Keratinocyte (primary cell): ENCODE measurements at regions not wholly inside any gene's neighbourhood (a gene's known extent, or its start where the extent isn't known, plus 50 kb on each side); places are given as distances from the start of the nearest gene placed in this dataset.
"Not testable (repeated sequence)": the region's sequence is repeated elsewhere in the genome, so short reads cannot be mapped to it uniquely, and the experiment has no call there.

Source experiments
- DNase-seq: peaks from one replicate; pipeline ENCODE4 v3.0.0-alpha.2; 2011; ENCODE audit warnings: low read depth, missing footprints, low spot score
- FAIRE-seq: peaks from 2 replicates; lab custom pipeline; 2011; peaks lifted over from hg19 to GRCh38; lab: Jason Lieb, UNC
- H2AFZ ChIP-seq: 2 replicates; pipeline ENCODE4 v1.6.0; 2012; ENCODE audit warnings: low read length, control low read depth, inconsistent platforms; ENCODE audit not compliant: control insufficient read depth
- H3K27ac ChIP-seq: 2 replicates; pipeline ENCODE4 v1.5.1; 2011; ENCODE audit warnings: low read length; ENCODE audit not compliant: control insufficient read depth, insufficient read depth
- H3K27me3 ChIP-seq: 3 replicates; pipeline ENCODE4 v1.6.0; 2011; ENCODE audit warnings: low read length; ENCODE audit not compliant: control insufficient read depth, insufficient read depth; ENCODE audit errors: extremely low read depth
- H3K36me3 ChIP-seq, 2 experiments: 2 replicates in 1 of 2; 3 replicates in 1 of 2; pipeline ENCODE4 v1.5.1; 2011; ENCODE audit warnings: low read length in 2 of 2, mild to moderate bottlenecking in 1 of 2; ENCODE audit not compliant: control insufficient read depth in 2 of 2, insufficient read depth in 2 of 2; ENCODE audit errors: extremely low read depth in 1 of 2
- H3K4me1 ChIP-seq: 3 replicates; pipeline ENCODE4 v1.5.1; 2011; ENCODE audit warnings: low read length; ENCODE audit not compliant: control insufficient read depth, insufficient read depth; ENCODE audit errors: extremely low read depth
- H3K4me2 ChIP-seq: 3 replicates; pipeline ENCODE4 v1.6.0; 2011; ENCODE audit warnings: low read depth, low read length; ENCODE audit not compliant: control insufficient read depth, insufficient read depth; ENCODE audit errors: extremely low read depth
- H3K4me3 ChIP-seq, 3 experiments: fragments of 200-600 bp in 1 of 3; sonication (generic) in 1 of 3; 2 replicates in 2 of 3; 3 replicates in 1 of 3; pipeline ENCODE4 v1.5.1; 2011 to 2016; ENCODE audit warnings: low read length in 3 of 3, mild to moderate bottlenecking in 3 of 3, control low read depth in 2 of 3, inconsistent platforms in 1 of 3, low read depth in 1 of 3, mixed read lengths in 1 of 3, mixed run types in 1 of 3, moderate library complexity in 1 of 3; ENCODE audit not compliant: control insufficient read depth in 2 of 3, insufficient read depth in 2 of 3; ENCODE audit errors: extremely low read depth in 1 of 3
- H3K79me2 ChIP-seq: 2 replicates; pipeline ENCODE4 v1.6.0; 2012; ENCODE audit warnings: low read length; ENCODE audit not compliant: control insufficient read depth, insufficient read depth
- H3K9ac ChIP-seq: 3 replicates; pipeline ENCODE4 v1.6.0; 2011; ENCODE audit warnings: low read length; ENCODE audit not compliant: control insufficient read depth, insufficient read depth; ENCODE audit errors: extremely low read depth
- H3K9me1 ChIP-seq: 3 replicates; pipeline ENCODE4 v1.6.0; 2011; ENCODE audit warnings: low read length; ENCODE audit not compliant: control insufficient read depth, insufficient read depth; ENCODE audit errors: extremely low read depth
- H3K9me3 ChIP-seq: 2 replicates; pipeline ENCODE4 v1.5.1; 2012; ENCODE audit warnings: low read depth, low read length; ENCODE audit not compliant: control insufficient read depth
- H4K20me1 ChIP-seq: 3 replicates; pipeline ENCODE4 v1.6.0; 2011; ENCODE audit warnings: low read length; ENCODE audit not compliant: control insufficient read depth, insufficient read depth; ENCODE audit errors: extremely low read depth
- EZH2 ChIP-seq: IDR thresholded peaks from one replicate; pipeline ENCODE4 v1.6.1; 2012; ENCODE audit warnings: inconsistent platforms, mild to moderate bottlenecking, low read length, moderate library complexity
- dilution Hi-C: fragments of 300-500 bp; cut with MboI; formaldehyde crosslinking; loops from one replicate; pipeline ENCODE4 v1.7.0; 2020; ENCODE audit warnings: low sequenced_read_pairs; ENCODE audit not compliant: extremely low pct_ligation_motif_present
- TF ChIP-seq, protein P1 (sequence below), 3 experiments: IDR thresholded peaks in 1 of 3; conservative IDR thresholded peaks in 1 of 3; optimal IDR thresholded peaks in 1 of 3; 2 replicates in 2 of 3; 3 replicates in 1 of 3; pipeline versions ENCODE3 to v1.5.1; 2011; ENCODE audit warnings: low read length in 3 of 3, mild to moderate bottlenecking in 3 of 3, moderate library complexity in 2 of 3, control low read depth in 1 of 3, inconsistent platforms in 1 of 3; ENCODE audit not compliant: insufficient read depth in 2 of 3; ENCODE audit errors: extremely low read depth in 1 of 3

GRCh38 chr17:22203208-22203715 lies 510.9 kb downstream of the KCNJ18 start:
- H3K9me3 ChIP-seq: peaks cover 4% of the 10 kb centered on the region
- H4K20me1 ChIP-seq: no peaks in the 10 kb centered on the region
- H3K79me2 ChIP-seq: no peaks in the 10 kb centered on the region
- H3K27me3 ChIP-seq: no peaks in the 10 kb centered on the region
- no peak overlapping the region for H2AFZ ChIP-seq
- dilution Hi-C loops: no loop called here
- no peak overlapping the region for H3K27ac ChIP-seq
- no peak for FAIRE-seq
- H3K4me1 ChIP-seq: no peaks in the 10 kb centered on the region
- no peak for TF ChIP-seq EZH2
- TF ChIP-seq, protein P1, sequence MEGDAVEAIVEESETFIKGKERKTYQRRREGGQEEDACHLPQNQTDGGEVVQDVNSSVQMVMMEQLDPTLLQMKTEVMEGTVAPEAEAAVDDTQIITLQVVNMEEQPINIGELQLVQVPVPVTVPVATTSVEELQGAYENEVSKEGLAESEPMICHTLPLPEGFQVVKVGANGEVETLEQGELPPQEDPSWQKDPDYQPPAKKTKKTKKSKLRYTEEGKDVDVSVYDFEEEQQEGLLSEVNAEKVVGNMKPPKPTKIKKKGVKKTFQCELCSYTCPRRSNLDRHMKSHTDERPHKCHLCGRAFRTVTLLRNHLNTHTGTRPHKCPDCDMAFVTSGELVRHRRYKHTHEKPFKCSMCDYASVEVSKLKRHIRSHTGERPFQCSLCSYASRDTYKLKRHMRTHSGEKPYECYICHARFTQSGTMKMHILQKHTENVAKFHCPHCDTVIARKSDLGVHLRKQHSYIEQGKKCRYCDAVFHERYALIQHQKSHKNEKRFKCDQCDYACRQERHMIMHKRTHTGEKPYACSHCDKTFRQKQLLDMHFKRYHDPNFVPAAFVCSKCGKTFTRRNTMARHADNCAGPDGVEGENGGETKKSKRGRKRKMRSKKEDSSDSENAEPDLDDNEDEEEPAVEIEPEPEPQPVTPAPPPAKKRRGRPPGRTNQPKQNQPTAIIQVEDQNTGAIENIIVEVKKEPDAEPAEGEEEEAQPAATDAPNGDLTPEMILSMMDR (optimal IDR thresholded peaks at IDR 0.05 in 1 of 3, IDR thresholded peaks at IDR 0.05 in 1 of 3, conservative IDR thresholded peaks at IDR 0.05 in 1 of 3; ENCODE audit: extremely low read depth in 1 of 3, insufficient read depth in 2 of 3, low read length in 3 of 3): no peak
- no peak overlapping the region for H3K4me3 ChIP-seq
- no peak overlapping the region for H3K4me2 ChIP-seq
- H3K36me3 ChIP-seq: no peaks in the 10 kb centered on the region
- no peak for DNase-seq
- no peak overlapping the region for H3K9ac ChIP-seq
- H3K9me1 ChIP-seq: no peaks in the 10 kb centered on the region

DNA sequence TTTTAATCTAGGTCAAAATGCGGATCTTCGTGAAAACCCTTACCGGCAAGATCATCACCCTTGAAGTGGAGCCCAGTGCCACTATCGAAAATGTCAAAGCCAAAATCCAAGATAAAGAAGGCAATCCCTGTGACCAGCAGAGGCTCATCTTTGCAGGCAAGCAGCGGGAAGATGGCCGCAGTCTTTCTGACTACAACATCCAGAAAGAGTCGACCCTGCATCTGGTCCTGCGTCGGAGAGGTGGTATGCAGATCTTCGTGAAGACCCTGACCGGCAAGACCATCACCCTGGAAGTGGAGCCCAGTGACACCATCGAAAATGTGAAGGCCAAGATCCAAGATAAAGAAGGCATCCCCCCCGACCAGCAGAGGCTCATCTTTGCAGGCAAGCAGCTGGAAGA lies 511.8 kb downstream of the KCNJ18 start:
- DNase-seq, H2AFZ ChIP-seq, H3K36me3 ChIP-seq, H3K4me2 ChIP-seq, H3K4me3 ChIP-seq, H3K9me3 ChIP-seq, FAIRE-seq, H3K27me3 ChIP-seq, H3K9ac ChIP-seq, H4K20me1 ChIP-seq, H3K4me1 ChIP-seq, dilution Hi-C loops, H3K27ac ChIP-seq, H3K9me1 ChIP-seq, H3K79me2 ChIP-seq: not testable (repeated sequence)

GRCh38 chr17:22210212-22210611 lies 517.9 kb downstream of the KCNJ18 start:
- dilution Hi-C loops, H3K9me3 ChIP-seq, H4K20me1 ChIP-seq, H3K9me1 ChIP-seq, DNase-seq, H2AFZ ChIP-seq, H3K4me1 ChIP-seq, H3K27ac ChIP-seq, H3K27me3 ChIP-seq, H3K79me2 ChIP-seq, H3K4me2 ChIP-seq, H3K4me3 ChIP-seq, H3K9ac ChIP-seq, FAIRE-seq, H3K36me3 ChIP-seq: not testable (repeated sequence)

DNA sequence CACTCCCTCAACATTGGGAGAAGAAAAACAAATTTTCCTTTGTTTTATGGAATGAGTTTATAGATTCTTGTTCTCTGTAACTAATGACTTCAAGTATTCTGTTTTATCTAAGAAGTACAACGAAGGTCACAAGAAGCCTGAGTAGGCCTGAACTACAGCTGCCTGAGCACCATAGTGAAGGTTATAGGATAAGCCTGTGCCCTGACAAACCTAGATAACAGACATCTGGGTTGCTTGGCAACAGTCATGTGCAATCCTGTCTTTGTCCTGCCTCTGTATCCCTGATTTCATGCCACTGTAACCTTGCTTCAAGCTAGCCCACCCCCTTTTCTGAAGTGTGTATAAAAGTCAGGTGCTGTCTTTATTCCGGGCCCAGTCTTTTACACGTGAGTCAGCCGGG lies 520.8 kb downstream of the KCNJ18 start:
- H3K27ac ChIP-seq, dilution Hi-C loops, H2AFZ ChIP-seq, H3K4me1 ChIP-seq, H3K9me3 ChIP-seq, H3K9ac ChIP-seq, H3K4me3 ChIP-seq, H3K9me1 ChIP-seq, H3K79me2 ChIP-seq, H3K27me3 ChIP-seq, H4K20me1 ChIP-seq, FAIRE-seq, H3K36me3 ChIP-seq, H3K4me2 ChIP-seq, DNase-seq: not testable (repeated sequence)
